Retinal pigment epithelial cell (primary cell): ENCODE measurements at regions not wholly inside any gene's neighbourhood (a gene's known extent, or its start where the extent isn't known, plus 50 kb on each side); places are given as distances from the start of the nearest gene placed in this dataset.
A peak's percentile ranks its signal among the peaks of the same experiment; 100 is the strongest.

ENCODE experiments used
- DNase-seq: peaks from one replicate; pipeline ENCODE4 v3.0.0-alpha.2; 2010; ENCODE audit warnings: low read depth
- H3K4me3 ChIP-seq: 2 replicates; pipeline ENCODE4 v1.5.1; 2011; ENCODE audit warnings: mild to moderate bottlenecking, low read length, control low read depth, moderate library complexity
- CTCF ChIP-seq: conservative IDR thresholded peaks from 2 replicates; pipeline ENCODE4 v1.5.1; 2011; ENCODE audit warnings: low read depth, low read length, control low read depth, inconsistent platforms

GRCh38 chr4:162675661-162676060 lies 491.0 kb downstream of the NAF1 start:
- no peak for DNase-seq
- H3K4me3 ChIP-seq = no peak overlapping the region
- TF ChIP-seq CTCF = no peak

GRCh38 chr4:162661913-162662312 lies 498.1 kb upstream of the FSTL5 start:
- no peak for TF ChIP-seq CTCF
- no peak for DNase-seq
- no peak overlapping the region for H3K4me3 ChIP-seq

GRCh38 chr4:162659716-162660115 lies 495.9 kb upstream of the FSTL5 start:
- TF ChIP-seq CTCF = no peak
- no peak overlapping the region for H3K4me3 ChIP-seq
- no peak for DNase-seq

- no peak for DNase-seq
- no peak for TF ChIP-seq CTCF
- no peak overlapping the region for H3K4me3 ChIP-seq
Observed at GRCh38 chr4:162657966-162658365, 494.2 kb upstream of the FSTL5 start.

GRCh38 chr4:162650166-162650565 lies 486.4 kb upstream of the FSTL5 start:
- no peak for TF ChIP-seq CTCF
- no peak for DNase-seq
- no peak overlapping the region for H3K4me3 ChIP-seq

GRCh38 chr4:162645381-162645780 lies 481.6 kb upstream of the FSTL5 start:
- DNase-seq = peak; percentile 15
- no peak overlapping the region for H3K4me3 ChIP-seq
- peak; percentile 50 for TF ChIP-seq CTCF

GRCh38 chr4:162644346-162644745 lies 480.5 kb upstream of the FSTL5 start:
- TF ChIP-seq CTCF = no peak
- DNase-seq = peak; percentile 36
- H3K4me3 ChIP-seq = no peak overlapping the region
